ENCODE measurements at regions not wholly inside any gene's neighbourhood (a gene's known extent, or its start where the extent isn't known, plus 50 kb on each side); places are given as distances from the start of the nearest gene placed in this dataset.

DNA sequence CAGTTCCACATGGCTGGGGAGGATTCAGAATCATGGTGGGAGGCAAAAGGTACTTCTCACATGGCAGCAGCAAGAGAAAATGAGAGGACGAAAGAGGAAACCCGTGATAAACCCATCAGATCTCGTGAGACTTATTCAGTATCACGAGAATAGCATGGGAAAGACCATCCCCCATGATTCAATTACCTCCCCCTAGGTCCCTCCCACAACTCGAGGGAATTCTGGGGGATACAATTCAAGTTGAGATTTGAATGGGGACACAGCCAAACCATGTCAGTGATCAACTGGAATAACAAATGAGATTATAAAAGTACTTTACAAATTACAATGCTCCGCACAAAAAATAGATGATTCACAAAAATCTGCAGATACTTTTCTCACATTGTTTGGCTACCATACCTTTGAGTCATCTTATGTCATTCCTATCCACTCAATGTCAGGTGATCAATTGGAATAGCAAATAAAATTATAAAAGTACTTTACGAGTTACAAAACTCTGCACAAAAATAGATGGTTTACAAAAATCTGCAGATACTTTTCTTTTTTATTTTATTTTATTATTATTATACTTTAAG, 338.9 kb downstream of the C12orf50 start:
- H3K9me3 ChIP-seq (ENCODE audit: control insufficient read depth, insufficient read depth, low read depth, low read length), result no peaks in the 10 kb centered on the region
- H3K4me1 ChIP-seq (ENCODE audit: control insufficient read depth, insufficient read depth, low read length), result no peaks in the 10 kb centered on the region
- no peak overlapping the region for H3K4me3 ChIP-seq (ENCODE audit: low read depth, low read length)
- POLR2A ChIA-PET, result no interaction called here
- H3K27ac ChIP-seq (ENCODE audit: extremely low read depth, low read depth, low read length), result no peak overlapping the region
- H3K36me3 ChIP-seq (ENCODE audit: control insufficient read depth in 2 of 2, insufficient read depth in 1 of 2, low read length in 2 of 2), result no peaks in the 10 kb centered on the region
- CTCF ChIA-PET, result no interaction called here
- TF ChIP-seq ZNF132 (tag by site-specific recombination; IDR thresholded peaks at IDR 0.05; ENCODE audit: borderline replicate concordance) (no peak), SP2 (tag by site-specific recombination; IDR thresholded peaks at IDR 0.05) (no peak), KLF1 (tag by site-specific recombination; IDR thresholded peaks at IDR 0.05) (no peak), ZNF366 (tag by site-specific recombination; conservative IDR thresholded peaks at IDR 0.05) (no peak), ZNF174 (tag by site-specific recombination; IDR thresholded peaks at IDR 0.05) (no peak), SCRT1 (tag by site-specific recombination; IDR thresholded peaks at IDR 0.05; ENCODE audit: borderline replicate concordance) (no peak), ZNF747 (tag by site-specific recombination; IDR thresholded peaks at IDR 0.05) (no peak), ZNF626 (tag by site-specific recombination; IDR thresholded peaks at IDR 0.05) (no peak), ZFP69B (tag by site-specific recombination; IDR thresholded peaks at IDR 0.05) (no peak), ZNF146 (tag by site-specific recombination; IDR thresholded peaks at IDR 0.05) (no peak), ZEB2 (tag by site-specific recombination; IDR thresholded peaks at IDR 0.05) (no peak), OSR2 (tag by site-specific recombination; IDR thresholded peaks at IDR 0.05) (no peak), ZNF157 (tag by site-specific recombination; IDR thresholded peaks at IDR 0.05) (no peak), MEIS1 (CRISPR knock-in tag; IDR thresholded peaks at IDR 0.05; ENCODE audit: borderline replicate concordance) (no peak), ZNF629 (tag by site-specific recombination; IDR thresholded peaks at IDR 0.05) (no peak), BCL11B (tag by site-specific recombination; IDR thresholded peaks at IDR 0.05; ENCODE audit: low read depth) (no peak)

DNA sequence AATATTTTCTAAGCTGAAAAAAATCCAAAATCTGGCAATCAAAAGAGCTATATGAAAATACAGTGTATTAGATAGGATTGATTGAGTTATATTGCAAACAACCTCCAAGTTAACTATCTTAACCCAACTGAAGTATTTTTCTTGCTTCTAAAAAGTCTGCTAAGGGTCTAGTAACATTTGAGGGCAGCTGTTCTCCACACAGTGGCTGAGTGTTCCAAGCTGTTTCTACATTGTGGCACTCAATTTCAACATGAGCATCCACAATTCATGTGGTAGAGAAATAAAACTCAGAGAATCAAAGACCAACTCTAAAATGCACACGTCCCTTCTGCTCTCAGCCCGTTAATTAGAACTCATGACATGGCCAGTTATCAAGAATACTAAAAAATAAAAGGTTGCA, 340.0 kb downstream of the C12orf50 start:
- ChIA-PET POLR2A (no interaction called here), CTCF (no interaction called here)
- no peaks in the 10 kb centered on the region for H3K4me1 ChIP-seq (ENCODE audit: control insufficient read depth, insufficient read depth, low read length)
- H3K36me3 ChIP-seq (ENCODE audit: control insufficient read depth in 2 of 2, insufficient read depth in 1 of 2, low read length in 2 of 2), result no peaks in the 10 kb centered on the region
- H3K27ac ChIP-seq (ENCODE audit: extremely low read depth, low read depth, low read length), result no peak overlapping the region
- no peaks in the 10 kb centered on the region for H3K9me3 ChIP-seq (ENCODE audit: control insufficient read depth, insufficient read depth, low read depth, low read length)
- no peak overlapping the region for H3K4me3 ChIP-seq (ENCODE audit: low read depth, low read length)
- TF ChIP-seq, protein P1, sequence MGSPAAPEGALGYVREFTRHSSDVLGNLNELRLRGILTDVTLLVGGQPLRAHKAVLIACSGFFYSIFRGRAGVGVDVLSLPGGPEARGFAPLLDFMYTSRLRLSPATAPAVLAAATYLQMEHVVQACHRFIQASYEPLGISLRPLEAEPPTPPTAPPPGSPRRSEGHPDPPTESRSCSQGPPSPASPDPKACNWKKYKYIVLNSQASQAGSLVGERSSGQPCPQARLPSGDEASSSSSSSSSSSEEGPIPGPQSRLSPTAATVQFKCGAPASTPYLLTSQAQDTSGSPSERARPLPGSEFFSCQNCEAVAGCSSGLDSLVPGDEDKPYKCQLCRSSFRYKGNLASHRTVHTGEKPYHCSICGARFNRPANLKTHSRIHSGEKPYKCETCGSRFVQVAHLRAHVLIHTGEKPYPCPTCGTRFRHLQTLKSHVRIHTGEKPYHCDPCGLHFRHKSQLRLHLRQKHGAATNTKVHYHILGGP (tag by site-specific recombination; IDR thresholded peaks at IDR 0.05), result no peak
- TF ChIP-seq, protein P2, sequence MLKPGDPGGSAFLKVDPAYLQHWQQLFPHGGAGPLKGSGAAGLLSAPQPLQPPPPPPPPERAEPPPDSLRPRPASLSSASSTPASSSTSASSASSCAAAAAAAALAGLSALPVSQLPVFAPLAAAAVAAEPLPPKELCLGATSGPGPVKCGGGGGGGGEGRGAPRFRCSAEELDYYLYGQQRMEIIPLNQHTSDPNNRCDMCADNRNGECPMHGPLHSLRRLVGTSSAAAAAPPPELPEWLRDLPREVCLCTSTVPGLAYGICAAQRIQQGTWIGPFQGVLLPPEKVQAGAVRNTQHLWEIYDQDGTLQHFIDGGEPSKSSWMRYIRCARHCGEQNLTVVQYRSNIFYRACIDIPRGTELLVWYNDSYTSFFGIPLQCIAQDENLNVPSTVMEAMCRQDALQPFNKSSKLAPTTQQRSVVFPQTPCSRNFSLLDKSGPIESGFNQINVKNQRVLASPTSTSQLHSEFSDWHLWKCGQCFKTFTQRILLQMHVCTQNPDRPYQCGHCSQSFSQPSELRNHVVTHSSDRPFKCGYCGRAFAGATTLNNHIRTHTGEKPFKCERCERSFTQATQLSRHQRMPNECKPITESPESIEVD (tag by site-specific recombination; IDR thresholded peaks at IDR 0.05), result no peak
- TF ChIP-seq, protein P3, sequence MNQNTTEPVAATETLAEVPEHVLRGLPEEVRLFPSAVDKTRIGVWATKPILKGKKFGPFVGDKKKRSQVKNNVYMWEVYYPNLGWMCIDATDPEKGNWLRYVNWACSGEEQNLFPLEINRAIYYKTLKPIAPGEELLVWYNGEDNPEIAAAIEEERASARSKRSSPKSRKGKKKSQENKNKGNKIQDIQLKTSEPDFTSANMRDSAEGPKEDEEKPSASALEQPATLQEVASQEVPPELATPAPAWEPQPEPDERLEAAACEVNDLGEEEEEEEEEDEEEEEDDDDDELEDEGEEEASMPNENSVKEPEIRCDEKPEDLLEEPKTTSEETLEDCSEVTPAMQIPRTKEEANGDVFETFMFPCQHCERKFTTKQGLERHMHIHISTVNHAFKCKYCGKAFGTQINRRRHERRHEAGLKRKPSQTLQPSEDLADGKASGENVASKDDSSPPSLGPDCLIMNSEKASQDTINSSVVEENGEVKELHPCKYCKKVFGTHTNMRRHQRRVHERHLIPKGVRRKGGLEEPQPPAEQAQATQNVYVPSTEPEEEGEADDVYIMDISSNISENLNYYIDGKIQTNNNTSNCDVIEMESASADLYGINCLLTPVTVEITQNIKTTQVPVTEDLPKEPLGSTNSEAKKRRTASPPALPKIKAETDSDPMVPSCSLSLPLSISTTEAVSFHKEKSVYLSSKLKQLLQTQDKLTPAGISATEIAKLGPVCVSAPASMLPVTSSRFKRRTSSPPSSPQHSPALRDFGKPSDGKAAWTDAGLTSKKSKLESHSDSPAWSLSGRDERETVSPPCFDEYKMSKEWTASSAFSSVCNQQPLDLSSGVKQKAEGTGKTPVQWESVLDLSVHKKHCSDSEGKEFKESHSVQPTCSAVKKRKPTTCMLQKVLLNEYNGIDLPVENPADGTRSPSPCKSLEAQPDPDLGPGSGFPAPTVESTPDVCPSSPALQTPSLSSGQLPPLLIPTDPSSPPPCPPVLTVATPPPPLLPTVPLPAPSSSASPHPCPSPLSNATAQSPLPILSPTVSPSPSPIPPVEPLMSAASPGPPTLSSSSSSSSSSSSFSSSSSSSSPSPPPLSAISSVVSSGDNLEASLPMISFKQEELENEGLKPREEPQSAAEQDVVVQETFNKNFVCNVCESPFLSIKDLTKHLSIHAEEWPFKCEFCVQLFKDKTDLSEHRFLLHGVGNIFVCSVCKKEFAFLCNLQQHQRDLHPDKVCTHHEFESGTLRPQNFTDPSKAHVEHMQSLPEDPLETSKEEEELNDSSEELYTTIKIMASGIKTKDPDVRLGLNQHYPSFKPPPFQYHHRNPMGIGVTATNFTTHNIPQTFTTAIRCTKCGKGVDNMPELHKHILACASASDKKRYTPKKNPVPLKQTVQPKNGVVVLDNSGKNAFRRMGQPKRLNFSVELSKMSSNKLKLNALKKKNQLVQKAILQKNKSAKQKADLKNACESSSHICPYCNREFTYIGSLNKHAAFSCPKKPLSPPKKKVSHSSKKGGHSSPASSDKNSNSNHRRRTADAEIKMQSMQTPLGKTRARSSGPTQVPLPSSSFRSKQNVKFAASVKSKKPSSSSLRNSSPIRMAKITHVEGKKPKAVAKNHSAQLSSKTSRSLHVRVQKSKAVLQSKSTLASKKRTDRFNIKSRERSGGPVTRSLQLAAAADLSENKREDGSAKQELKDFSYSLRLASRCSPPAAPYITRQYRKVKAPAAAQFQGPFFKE (tag by site-specific recombination; IDR thresholded peaks at IDR 0.05; ENCODE audit: borderline replicate concordance), result no peak
- TF ChIP-seq KLF8 (tag by site-specific recombination; IDR thresholded peaks at IDR 0.05), result no peak
- TF ChIP-seq SCRT1 (tag by site-specific recombination; IDR thresholded peaks at IDR 0.05; ENCODE audit: borderline replicate concordance), result no peak
- no peak for TF ChIP-seq ZNF76 (tag by site-specific recombination; IDR thresholded peaks at IDR 0.05; ENCODE audit: borderline replicate concordance, low read depth)
- TF ChIP-seq, protein P4, sequence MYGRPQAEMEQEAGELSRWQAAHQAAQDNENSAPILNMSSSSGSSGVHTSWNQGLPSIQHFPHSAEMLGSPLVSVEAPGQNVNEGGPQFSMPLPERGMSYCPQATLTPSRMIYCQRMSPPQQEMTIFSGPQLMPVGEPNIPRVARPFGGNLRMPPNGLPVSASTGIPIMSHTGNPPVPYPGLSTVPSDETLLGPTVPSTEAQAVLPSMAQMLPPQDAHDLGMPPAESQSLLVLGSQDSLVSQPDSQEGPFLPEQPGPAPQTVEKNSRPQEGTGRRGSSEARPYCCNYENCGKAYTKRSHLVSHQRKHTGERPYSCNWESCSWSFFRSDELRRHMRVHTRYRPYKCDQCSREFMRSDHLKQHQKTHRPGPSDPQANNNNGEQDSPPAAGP (tag by site-specific recombination; IDR thresholded peaks at IDR 0.05), result no peak
- no peak for TF ChIP-seq ZBTB48 (tag by site-specific recombination; IDR thresholded peaks at IDR 0.05)
- TF ChIP-seq, protein P5, sequence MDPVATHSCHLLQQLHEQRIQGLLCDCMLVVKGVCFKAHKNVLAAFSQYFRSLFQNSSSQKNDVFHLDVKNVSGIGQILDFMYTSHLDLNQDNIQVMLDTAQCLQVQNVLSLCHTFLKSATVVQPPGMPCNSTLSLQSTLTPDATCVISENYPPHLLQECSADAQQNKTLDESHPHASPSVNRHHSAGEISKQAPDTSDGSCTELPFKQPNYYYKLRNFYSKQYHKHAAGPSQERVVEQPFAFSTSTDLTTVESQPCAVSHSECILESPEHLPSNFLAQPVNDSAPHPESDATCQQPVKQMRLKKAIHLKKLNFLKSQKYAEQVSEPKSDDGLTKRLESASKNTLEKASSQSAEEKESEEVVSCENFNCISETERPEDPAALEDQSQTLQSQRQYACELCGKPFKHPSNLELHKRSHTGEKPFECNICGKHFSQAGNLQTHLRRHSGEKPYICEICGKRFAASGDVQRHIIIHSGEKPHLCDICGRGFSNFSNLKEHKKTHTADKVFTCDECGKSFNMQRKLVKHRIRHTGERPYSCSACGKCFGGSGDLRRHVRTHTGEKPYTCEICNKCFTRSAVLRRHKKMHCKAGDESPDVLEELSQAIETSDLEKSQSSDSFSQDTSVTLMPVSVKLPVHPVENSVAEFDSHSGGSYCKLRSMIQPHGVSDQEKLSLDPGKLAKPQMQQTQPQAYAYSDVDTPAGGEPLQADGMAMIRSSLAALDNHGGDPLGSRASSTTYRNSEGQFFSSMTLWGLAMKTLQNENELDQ (tag by site-specific recombination; IDR thresholded peaks at IDR 0.05; ENCODE audit: low read depth), result no peak
